AG10803 (cell line): ENCODE measurements at regions not wholly inside any gene's neighbourhood (a gene's known extent, or its start where the extent isn't known, plus 50 kb on each side); places are given as distances from the start of the nearest gene placed in this dataset.

Experiments used
- DNase-seq: peaks from one replicate; pipeline ENCODE4 v3.0.0; 2010; ENCODE audit warnings: low read depth
- H3K4me3 ChIP-seq: 2 replicates; pipeline ENCODE4 v1.5.1; 2011; ENCODE audit warnings: mild to moderate bottlenecking, low read length, control low read depth
- CTCF ChIP-seq: conservative IDR thresholded peaks from 2 replicates; pipeline ENCODE4 v1.5.1; 2011; ENCODE audit warnings: mild to moderate bottlenecking, low read length, control low read depth, inconsistent platforms

GRCh38 chr14:98634043-98634820 lies 637.8 kb downstream of the BCL11B start:
- no peak overlapping the region for H3K4me3 ChIP-seq
- no peak for TF ChIP-seq CTCF
- no peak for DNase-seq

- no peak overlapping the region for H3K4me3 ChIP-seq
- no peak for DNase-seq
- no peak for TF ChIP-seq CTCF
Measured at GRCh38 chr14:98638366-98638765, 633.6 kb downstream of the BCL11B start.

GRCh38 chr14:98647754-98648153 lies 624.2 kb downstream of the BCL11B start:
- TF ChIP-seq CTCF, result no peak
- H3K4me3 ChIP-seq, result no peak overlapping the region
- no peak for DNase-seq

GRCh38 chr14:98651037-98651436 lies 621.0 kb downstream of the BCL11B start:
- H3K4me3 ChIP-seq, result no peak overlapping the region
- TF ChIP-seq CTCF, result no peak
- no peak for DNase-seq

GRCh38 chr14:98665007-98665406 lies 607.0 kb downstream of the BCL11B start:
- DNase-seq, result no peak
- no peak overlapping the region for H3K4me3 ChIP-seq
- TF ChIP-seq CTCF, result no peak

- no peak for DNase-seq
- H3K4me3 ChIP-seq, result no peak overlapping the region
- TF ChIP-seq CTCF, result no peak
Measured at GRCh38 chr14:98666545-98666944, 605.5 kb downstream of the BCL11B start.

GRCh38 chr14:98682033-98682432 lies 590.0 kb downstream of the BCL11B start:
- TF ChIP-seq CTCF, result no peak
- no peak overlapping the region for H3K4me3 ChIP-seq
- no peak for DNase-seq
